HL-60 (cell line): ENCODE measurements at regions not wholly inside any gene's neighbourhood (a gene's known extent, or its start where the extent isn't known, plus 50 kb on each side); places are given as distances from the start of the nearest gene placed in this dataset.

ENCODE experiments used
- DNase-seq, 2 experiments: peaks; one replicate each; pipeline ENCODE4 v3.0.0-alpha.2; 2010 to 2020; ENCODE audit warnings: low read depth in 1 of 2, low spot score in 1 of 2
- H3K27ac ChIP-seq: fragments of 250-450 bp; sonication (Bioruptor Pico); replicated peaks from 2 replicates; pipeline ENCODE4 v1.5.1; 2020; ENCODE audit warnings: mild to moderate bottlenecking, moderate library complexity
- H3K27me3 ChIP-seq: fragments of 250-450 bp; sonication (Bioruptor Pico); 2 replicates; pipeline ENCODE4 v1.5.1; 2021; ENCODE audit warnings: mild to moderate bottlenecking, moderate library complexity; ENCODE audit not compliant: insufficient read depth, poor library complexity, severe bottlenecking
- H3K4me3 ChIP-seq: replicated peaks from 2 replicates; pipeline ENCODE4 v1.5.1; 2011; ENCODE audit warnings: mild to moderate bottlenecking, control low read depth, low read length; ENCODE audit not compliant: insufficient read depth
- CTCF ChIP-seq: IDR thresholded peaks from one replicate; pipeline ENCODE4 v1.5.1; 2011; ENCODE audit warnings: low read length, control low read depth, inconsistent platforms; ENCODE audit not compliant: insufficient read depth
- GABPA ChIP-seq: IDR thresholded peaks from 2 replicates; pipeline ENCODE4 v1.6.1; 2012; ENCODE audit warnings: low read depth
- POLR2AphosphoS5 ChIP-seq: IDR thresholded peaks from 2 replicates; pipeline ENCODE4 v1.6.1; 2012; ENCODE audit warnings: low read depth
- REST ChIP-seq: IDR thresholded peaks from 2 replicates; pipeline ENCODE4 v1.6.1; 2012; ENCODE audit warnings: low read depth; ENCODE audit not compliant: insufficient replicate concordance
- SPI1 ChIP-seq: IDR thresholded peaks from 2 replicates; pipeline ENCODE4 v1.6.1; 2012; ENCODE audit warnings: low read depth, mild to moderate bottlenecking, borderline replicate concordance

- H3K4me3 ChIP-seq, result no peak overlapping the region
- TF ChIP-seq SPI1 (no peak), REST (no peak), GABPA (no peak), POLR2AphosphoS5 (no peak), CTCF (no peak)
- no peak for DNase-seq
- H3K27me3 ChIP-seq, result peaks cover 12% of the 10 kb centered on the region
- H3K27ac ChIP-seq, result no peak overlapping the region
Observed at GRCh38 chr18:45291621-45292615, 323.4 kb upstream of the SLC14A2 start.

- no peak for DNase-seq
- TF ChIP-seq POLR2AphosphoS5 (no peak), REST (no peak), SPI1 (no peak), GABPA (no peak), CTCF (no peak)
- no peak overlapping the region for H3K4me3 ChIP-seq
- no peak overlapping the region for H3K27ac ChIP-seq
- H3K27me3 ChIP-seq, result peaks cover 4% of the 10 kb centered on the region
Observed at GRCh38 chr18:45295388-45295787, 319.9 kb upstream of the SLC14A2 start.

- Histone ChIP-seq H3K27ac (no peak overlapping the region), H3K27me3 (peaks cover 2% of the 10 kb centered on the region), H3K4me3 (no peak overlapping the region)
- TF ChIP-seq REST, result no peak
- TF ChIP-seq SPI1, result no peak
- no peak for DNase-seq
Observed at GRCh38 chr18:45298986-45299385, 316.3 kb upstream of the SLC14A2 start.
